Urothelium cell line (cell line): ENCODE measurements at regions not wholly inside any gene's neighbourhood (a gene's known extent, or its start where the extent isn't known, plus 50 kb on each side); places are given as distances from the start of the nearest gene placed in this dataset.

Experiments used
- DNase-seq: peaks from one replicate; pipeline ENCODE4 v3.0.0; 2011; ENCODE audit warnings: low spot score, mixed read lengths
- FAIRE-seq: peaks from 2 replicates; lab custom pipeline; 2011; peaks lifted over from hg19 to GRCh38; lab: Jason Lieb, UNC

GRCh38 chr12:92034858-92035401 is 110.7 kb downstream of the BTG1 start:
- FAIRE-seq: no peak
- DNase-seq: peak; percentile 48

GRCh38 chr12:92034083-92034482 is 111.6 kb downstream of the BTG1 start:
- FAIRE-seq: no peak
- DNase-seq: no peak

DNA sequence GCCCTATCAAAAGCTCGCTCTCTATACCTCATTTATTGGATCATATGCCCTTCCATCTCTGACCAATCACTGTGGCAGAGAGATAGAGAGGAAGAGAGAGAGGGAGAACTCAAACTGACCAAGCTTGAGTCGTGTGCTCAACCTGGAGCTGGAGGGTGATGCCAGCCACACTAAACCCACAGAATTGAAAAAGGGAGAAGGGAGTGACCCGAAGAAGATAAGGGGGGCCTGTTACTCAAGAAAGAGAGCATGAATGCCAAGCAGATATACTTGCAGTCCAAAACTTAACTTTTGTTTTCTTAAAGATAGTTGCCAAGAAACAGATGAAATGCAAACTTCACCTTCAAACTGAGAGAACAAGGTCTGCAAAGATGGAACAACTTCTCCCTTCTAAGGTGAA is 112.7 kb downstream of the BTG1 start:
- no peak for DNase-seq
- FAIRE-seq: no peak

DNA sequence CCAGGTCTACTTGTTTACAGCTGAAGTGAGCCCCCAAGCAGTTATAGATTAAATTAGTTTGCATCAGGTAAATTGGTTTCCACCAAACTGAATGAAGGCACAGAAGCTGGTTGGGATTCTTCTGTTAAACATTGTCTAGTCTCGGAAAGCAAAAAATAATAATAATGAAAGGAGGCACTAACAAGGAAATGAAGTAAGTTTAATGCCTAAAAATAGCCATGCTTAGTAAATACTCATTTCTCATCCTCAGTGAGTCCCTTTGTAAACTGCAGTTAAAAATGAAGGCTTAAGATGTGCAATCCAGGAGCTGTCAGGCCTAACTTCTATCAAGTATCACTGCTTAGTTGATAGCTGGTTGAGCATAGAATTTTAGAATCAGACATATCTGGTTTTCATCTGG is 113.5 kb downstream of the BTG1 start:
- FAIRE-seq (no peak), DNase-seq (no peak)

GRCh38 chr12:92030618-92031017 is 115.0 kb downstream of the BTG1 start:
- no peak for FAIRE-seq
- no peak for DNase-seq

DNA sequence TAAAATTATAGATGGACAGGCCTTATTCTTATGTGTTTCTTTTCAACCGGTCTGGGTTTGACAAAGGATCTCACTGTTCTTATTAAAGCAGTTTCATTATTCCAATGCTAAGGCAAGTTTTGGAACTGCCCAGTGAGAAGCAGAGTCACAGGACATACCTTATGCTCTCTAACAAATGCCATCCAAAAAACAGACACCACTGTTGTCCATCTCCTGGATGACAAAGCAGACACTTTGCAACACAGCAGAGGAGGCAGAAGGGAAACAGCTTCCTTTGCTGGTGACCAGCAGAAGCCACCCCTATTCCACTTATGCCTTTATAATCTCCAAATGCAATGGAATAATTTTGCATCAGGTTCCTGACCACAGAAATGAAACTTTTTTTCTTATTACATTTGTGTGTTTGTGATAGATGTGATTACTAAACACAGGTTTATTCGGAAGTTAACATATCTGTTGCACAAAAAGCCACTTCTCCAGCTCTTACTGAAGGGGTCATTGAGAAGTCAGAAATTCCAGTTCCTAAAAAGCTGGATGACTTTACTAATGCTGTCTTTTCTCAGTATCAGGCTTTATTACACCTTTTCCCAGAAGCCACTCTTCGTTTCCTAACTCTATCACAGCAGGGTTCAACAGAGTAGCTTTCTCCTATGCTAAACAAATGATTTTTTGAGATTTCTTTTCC is 115.6 kb downstream of the BTG1 start:
- FAIRE-seq (no peak), DNase-seq (no peak)

GRCh38 chr12:92029136-92029535 is 116.5 kb downstream of the BTG1 start:
- FAIRE-seq: no peak
- no peak for DNase-seq

GRCh38 chr12:92028441-92028709 is 117.3 kb downstream of the BTG1 start:
- no peak for FAIRE-seq
- no peak for DNase-seq

DNA sequence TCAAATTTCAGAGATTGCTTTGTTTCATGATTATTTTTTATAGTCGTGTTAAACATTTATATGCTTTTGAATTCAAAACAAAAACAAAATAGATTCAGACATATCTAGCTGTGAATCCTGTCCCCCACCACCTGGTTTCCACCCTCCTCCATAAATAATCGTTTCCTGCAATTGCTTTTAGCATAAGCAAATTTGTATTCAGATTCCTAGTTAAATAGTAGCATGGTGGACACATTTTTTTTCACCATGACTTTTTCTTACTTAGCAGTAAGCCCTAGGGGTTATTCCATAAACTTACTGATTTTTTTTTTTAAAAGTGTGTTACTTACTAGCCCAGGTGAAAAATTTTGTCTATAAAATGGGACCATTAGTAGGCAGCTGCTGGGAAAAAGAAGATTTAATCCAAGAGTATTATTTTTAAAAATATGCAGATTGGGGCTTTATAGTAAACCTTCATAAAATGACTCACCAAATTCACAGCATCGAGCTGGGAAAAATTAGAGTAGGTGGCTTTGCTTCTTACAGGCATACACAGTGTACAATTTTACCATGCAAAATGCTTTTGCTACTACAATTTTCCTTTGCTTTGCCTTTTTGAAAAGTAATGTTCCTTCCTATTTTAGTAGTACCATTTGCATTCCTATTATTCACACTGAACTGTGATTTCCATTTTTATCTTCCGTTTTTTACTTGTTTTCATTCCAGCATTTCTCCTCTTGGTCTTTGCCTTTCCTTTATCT is 117.8 kb downstream of the BTG1 start:
- DNase-seq (no peak), FAIRE-seq (no peak)

DNA sequence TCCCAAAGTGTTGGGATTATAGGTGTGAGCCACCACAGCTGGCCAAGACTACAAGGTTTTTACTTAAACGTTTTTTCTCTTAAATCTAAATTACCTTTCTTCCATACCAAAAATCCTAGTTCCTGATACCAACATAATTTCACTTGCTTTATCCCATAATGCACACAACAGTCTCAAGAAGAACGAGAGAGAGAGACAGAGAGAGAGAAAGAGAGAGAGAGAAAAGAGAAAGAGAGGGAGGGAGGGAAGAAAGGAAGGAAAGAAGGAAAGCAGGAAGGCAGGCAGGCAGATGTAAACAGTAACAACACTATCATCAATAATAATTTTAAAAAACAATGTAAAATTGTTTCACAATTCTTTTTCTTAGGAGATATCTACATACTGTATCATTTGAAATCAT is 118.4 kb downstream of the BTG1 start:
- DNase-seq: no peak
- no peak for FAIRE-seq

GRCh38 chr12:92025462-92026207 is 120.0 kb downstream of the BTG1 start:
- FAIRE-seq (no peak), DNase-seq (no peak)

DNA sequence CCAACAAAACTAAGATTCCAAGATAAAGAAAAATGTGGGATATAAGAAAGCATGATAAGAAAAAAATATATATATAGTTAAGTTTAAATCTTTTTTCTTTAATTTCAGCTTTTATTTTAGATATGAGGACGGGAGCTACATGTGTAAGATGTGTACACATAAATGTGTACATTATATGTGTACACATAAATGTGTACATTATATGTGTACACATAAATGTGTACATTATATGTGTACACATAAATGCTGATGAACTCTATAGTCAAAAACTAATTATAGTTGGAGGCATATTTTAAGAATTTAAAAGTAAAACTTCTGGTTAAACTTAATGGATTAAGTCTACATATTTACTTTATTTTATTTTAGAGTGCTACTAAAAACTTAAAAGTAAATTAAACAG is 123.6 kb downstream of the BTG1 start:
- DNase-seq (no peak), FAIRE-seq (no peak)

GRCh38 chr12:92021666-92022035 is 124.0 kb downstream of the BTG1 start:
- DNase-seq: no peak
- FAIRE-seq: no peak

DNA sequence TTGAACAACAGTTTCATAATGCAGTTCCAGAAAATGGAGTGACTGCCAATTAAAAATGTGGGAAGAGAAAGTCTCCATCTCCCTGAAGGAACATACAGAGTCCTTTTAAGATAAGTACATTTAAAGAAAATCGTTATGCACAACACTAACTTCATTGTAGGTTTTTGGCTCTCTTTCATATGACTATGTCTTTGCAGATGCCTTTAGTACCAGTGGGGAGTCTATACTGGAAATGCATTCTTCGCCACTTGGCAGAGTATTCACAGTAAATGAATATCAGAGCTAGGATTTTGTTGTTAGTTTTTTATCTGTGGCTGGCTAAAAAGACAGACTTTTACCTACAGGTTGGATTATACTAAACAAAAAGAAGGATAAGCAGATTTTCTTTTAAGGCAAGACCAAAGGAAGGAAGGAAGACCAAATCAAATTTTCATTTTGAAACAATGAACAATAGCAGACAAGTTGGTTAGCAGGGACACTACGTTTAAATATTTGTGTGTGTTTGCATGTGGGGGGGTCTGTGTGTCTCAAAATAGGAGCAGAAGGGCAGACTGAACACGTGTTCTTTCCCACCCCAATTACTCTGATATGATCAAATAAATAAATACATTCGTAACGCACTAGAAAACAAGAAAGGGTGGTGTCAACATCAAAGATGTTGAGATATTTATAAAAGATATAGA is 124.5 kb downstream of the BTG1 start:
- FAIRE-seq (no peak), DNase-seq (no peak)

GRCh38 chr12:92019491-92020277 is 126.0 kb downstream of the BTG1 start:
- no peak for DNase-seq
- no peak for FAIRE-seq

- FAIRE-seq (no peak), DNase-seq (no peak)
These were observed 133.0 kb downstream of the BTG1 start for GRCh38 chr12:92012691-92013090.

DNA sequence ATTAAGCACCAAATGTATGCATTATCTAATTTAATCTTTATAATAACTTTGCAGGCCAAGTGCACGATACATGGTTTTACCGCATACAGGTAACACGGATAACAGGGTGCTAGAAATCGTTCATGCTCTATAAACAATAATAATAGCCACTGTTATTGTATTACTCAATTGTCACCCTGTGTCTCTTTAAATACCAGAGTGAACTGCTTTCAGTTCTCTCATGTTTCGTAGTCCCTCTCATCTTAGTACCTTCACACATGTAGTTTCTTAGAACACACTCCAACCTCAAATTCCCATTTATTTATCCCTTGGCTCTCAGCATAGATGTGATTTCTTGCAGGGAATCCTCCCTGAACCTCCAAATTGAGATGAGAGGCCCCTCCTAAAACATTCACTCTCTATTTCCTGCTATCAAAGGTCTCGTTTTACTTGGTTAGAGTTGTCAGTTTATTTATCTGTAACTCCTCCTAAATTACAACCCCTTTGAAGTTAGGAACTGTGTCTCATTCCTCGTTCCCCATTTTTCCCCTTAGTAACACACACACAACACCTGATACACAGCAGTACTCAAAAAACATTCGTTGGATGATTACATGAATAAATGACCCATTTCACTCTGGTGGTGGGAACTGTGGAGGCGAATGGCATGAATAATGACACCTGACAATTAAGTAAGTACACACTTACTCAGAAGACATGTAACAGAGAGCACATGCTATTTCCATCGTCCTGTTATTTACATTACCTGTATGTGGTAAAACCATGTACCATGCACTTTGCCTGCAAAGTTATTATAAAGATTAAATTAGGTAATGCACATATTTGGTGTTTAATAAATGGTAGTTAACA is 134.6 kb downstream of the BTG1 start:
- no peak for DNase-seq
- FAIRE-seq: no peak

GRCh38 chr12:92010368-92010767 is 135.3 kb downstream of the BTG1 start:
- DNase-seq (no peak), FAIRE-seq (no peak)

DNA sequence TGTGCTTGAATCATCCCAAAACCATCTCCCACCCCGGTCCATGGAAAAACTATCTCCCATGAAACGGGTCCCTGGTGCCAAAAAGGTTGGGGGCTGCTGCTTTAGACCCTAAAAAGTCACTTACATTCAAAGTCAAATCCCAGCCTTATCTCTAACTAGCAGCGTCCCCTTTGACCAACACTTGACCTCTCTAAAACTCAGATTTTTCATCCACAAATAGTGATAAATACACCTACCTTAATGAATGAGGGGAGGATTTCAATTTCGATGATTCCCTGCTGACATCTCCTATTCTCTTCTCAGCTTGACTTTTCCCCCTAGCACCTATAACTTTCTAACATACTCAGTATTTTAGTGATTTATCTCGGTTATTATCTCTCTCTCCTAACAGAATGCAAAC is 137.3 kb downstream of the BTG1 start:
- no peak for FAIRE-seq
- DNase-seq: no peak

GRCh38 chr12:92007787-92008186 is 137.9 kb downstream of the BTG1 start:
- no peak for DNase-seq
- no peak for FAIRE-seq
